HG03095 (cell line): ENCODE measurements at regions not wholly inside any gene's neighbourhood (a gene's known extent, or its start where the extent isn't known, plus 50 kb on each side); places are given as distances from the start of the nearest gene placed in this dataset.

Experiments
- ATAC-seq: cut with Tn5 transposase; IDR thresholded peaks from one replicate; pipeline ENCODE4 v1.9.1; 2021; ENCODE audit warnings: moderate library complexity; ENCODE audit not compliant: unreplicated experiment

GRCh38 chr5:116363780-116364179 lies 210.8 kb downstream of the SEMA6A start:
- ATAC-seq, result no peak

GRCh38 chr5:116361979-116362577 lies 212.5 kb downstream of the SEMA6A start:
- ATAC-seq, result no peak

GRCh38 chr5:116361171-116361967 lies 213.3 kb downstream of the SEMA6A start:
- ATAC-seq, result no peak

- no peak for ATAC-seq
Measured at GRCh38 chr5:116360008-116360853, 214.4 kb downstream of the SEMA6A start.

- no peak for ATAC-seq
Measured at GRCh38 chr5:116359592-116359991, 215.0 kb downstream of the SEMA6A start.

- peak; percentile 99 for ATAC-seq
Measured at GRCh38 chr5:116358911-116359418, 215.7 kb downstream of the SEMA6A start.

GRCh38 chr5:116358015-116358523 lies 216.6 kb downstream of the SEMA6A start:
- no peak for ATAC-seq

- ATAC-seq, result no peak
Measured at GRCh38 chr5:116355819-116356601, 218.6 kb downstream of the SEMA6A start.

- no peak for ATAC-seq
Measured at GRCh38 chr5:116354699-116355098, 219.9 kb downstream of the SEMA6A start.

GRCh38 chr5:116347657-116348056 lies 227.0 kb downstream of the SEMA6A start:
- ATAC-seq, result no peak

GRCh38 chr5:116343961-116344360 lies 230.7 kb downstream of the SEMA6A start:
- ATAC-seq, result no peak
